ENCODE measurements at regions not wholly inside any gene's neighbourhood (a gene's known extent, or its start where the extent isn't known, plus 50 kb on each side); places are given as distances from the start of the nearest gene placed in this dataset.

- Histone ChIP-seq H3K36me3 (ENCODE audit: control insufficient read depth in 1 of 2, insufficient read depth in 2 of 2, low read length in 2 of 2) (no peaks in the 10 kb centered on the region), H3K4me2 (ENCODE audit: low read length) (peak overlapping the region; percentile 38; the same call in 1 of the 2 replicates), H3K4me1 (ENCODE audit: control insufficient read depth in 1 of 2, insufficient read depth in 2 of 2, low read length in 2 of 2) (peaks cover 10 to 15% of the 10 kb centered on the region in 2 experiments), H3K9me3 (ENCODE audit: control insufficient read depth in 1 of 2, insufficient read depth in 1 of 2, low read depth in 1 of 2, low read length in 2 of 2) (no peaks in the 10 kb centered on the region), H3K27ac (ENCODE audit: low read depth, low read length) (no peak overlapping the region), H3K27me3 (ENCODE audit: insufficient read depth, low read length) (0 out of 2 replicates have a peak, but pooled peaks cover 3% of the 10 kb centered on the region), H4K20me1 (ENCODE audit: insufficient read depth) (no peaks in the 10 kb centered on the region), H3K9me2 (ENCODE audit: insufficient read depth) (no peaks in the 10 kb centered on the region), H3K4me3 (replicated peaks in 1 of 2; ENCODE audit: low read depth in 1 of 2, low read length in 2 of 2) (no peak overlapping the region), H3K79me2 (ENCODE audit: insufficient read depth, low read length) (no peaks in the 10 kb centered on the region), H2AFZ (ENCODE audit: low read depth, low read length, poor library complexity, severe bottlenecking) (no peak overlapping the region), H3K9ac (ENCODE audit: low read length) (no peak overlapping the region)
- ChIA-PET CTCF (no interaction called here), POLR2A (no interaction called here), RAD21 (ENCODE audit: low non-redundant PET in 1 of 2, low total read pairs in 2 of 2, uncharacterized antibody in 2 of 2, unreplicated experiment in 2 of 2) (no interaction called here)
- DNase-seq (ENCODE audit: low read depth, low spot score): peak; percentile 19
- peak; percentile 67 for ATAC-seq
- no TSS peak for BruUV-seq (replicated peaks)
- no peak for TF ChIP-seq SIN3A (IDR thresholded peaks at IDR 0.05; ENCODE audit: low read depth)
- no peak for TF ChIP-seq REST (IDR thresholded peaks at IDR 0.05; ENCODE audit: low read depth)
- TF ChIP-seq FOSL1 (IDR thresholded peaks at IDR 0.05; ENCODE audit: low read depth): peak; percentile 47; the same call in 1 of the 2 replicates
- no peak for TF ChIP-seq EZH2phosphoT487 (IDR thresholded peaks at IDR 0.05; ENCODE audit: borderline replicate concordance)
- TF ChIP-seq MAX (IDR thresholded peaks at IDR 0.05): no peak
- intact Hi-C loops (cut with micrococcal nuclease): no loop called here
Measured at GRCh38 chr22:44574057-44574639, 76.1 kb upstream of the RTL6 start.

- Histone ChIP-seq H3K4me3 (replicated peaks in 1 of 2; ENCODE audit: low read depth in 1 of 2, low read length in 2 of 2) (no peak overlapping the region), H3K79me2 (ENCODE audit: insufficient read depth, low read length) (no peaks in the 10 kb centered on the region), H3K9ac (ENCODE audit: low read length) (no peak overlapping the region), H3K4me1 (ENCODE audit: control insufficient read depth in 1 of 2, insufficient read depth in 2 of 2, low read length in 2 of 2) (peaks cover 10 to 15% of the 10 kb centered on the region in 2 experiments), H3K36me3 (ENCODE audit: control insufficient read depth in 1 of 2, insufficient read depth in 2 of 2, low read length in 2 of 2) (no peaks in the 10 kb centered on the region), H3K9me3 (ENCODE audit: control insufficient read depth in 1 of 2, insufficient read depth in 1 of 2, low read depth in 1 of 2, low read length in 2 of 2) (no peaks in the 10 kb centered on the region), H3K27ac (ENCODE audit: low read depth, low read length) (no peak overlapping the region), H4K20me1 (ENCODE audit: insufficient read depth) (no peaks in the 10 kb centered on the region), H3K4me2 (ENCODE audit: low read length) (peak overlapping the region; percentile 38; the same call in 1 of the 2 replicates), H2AFZ (ENCODE audit: low read depth, low read length, poor library complexity, severe bottlenecking) (no peak overlapping the region), H3K27me3 (ENCODE audit: insufficient read depth, low read length) (0 out of 2 replicates have a peak, but pooled peaks cover 3% of the 10 kb centered on the region), H3K9me2 (ENCODE audit: insufficient read depth) (no peaks in the 10 kb centered on the region)
- ChIA-PET RAD21 (ENCODE audit: low non-redundant PET in 1 of 2, low total read pairs in 2 of 2, uncharacterized antibody in 2 of 2, unreplicated experiment in 2 of 2) (no interaction called here), POLR2A (no interaction called here), CTCF (no interaction called here)
- ATAC-seq: no peak
- no TSS peak for BruUV-seq (replicated peaks)
- intact Hi-C loops (cut with micrococcal nuclease): no loop called here
- no peak for DNase-seq (ENCODE audit: low read depth, low spot score)
- TF ChIP-seq EZH2 (IDR thresholded peaks at IDR 0.05) (no peak), FOSL1 (IDR thresholded peaks at IDR 0.05; ENCODE audit: low read depth) (no peak), SP1 (IDR thresholded peaks at IDR 0.05; ENCODE audit: low read depth) (no peak), ZFX (IDR thresholded peaks at IDR 0.05) (no peak), EZH2phosphoT487 (IDR thresholded peaks at IDR 0.05; ENCODE audit: borderline replicate concordance) (no peak), CBX3 (IDR thresholded peaks at IDR 0.05; ENCODE audit: low read depth) (no peak), MAX (IDR thresholded peaks at IDR 0.05) (no peak), POLR2AphosphoS5 (IDR thresholded peaks at IDR 0.05; ENCODE audit: low read depth, low read length) (no peak), ZBTB33 (IDR thresholded peaks at IDR 0.05; ENCODE audit: extremely low read depth, insufficient replicate concordance, low read length) (no peak)
Measured at GRCh38 chr22:44573451-44573850, 75.4 kb upstream of the RTL6 start.
